Neural progenitor cell (in vitro differentiated cells): ENCODE measurements at regions not wholly inside any gene's neighbourhood (a gene's known extent, or its start where the extent isn't known, plus 50 kb on each side); places are given as distances from the start of the nearest gene placed in this dataset.

Experiments used
- EZH2phosphoT487 ChIP-seq: fragments of 200-600 bp; sonication (generic); IDR thresholded peaks from 2 replicates; pipeline ENCODE4 v1.6.1; 2017; ENCODE audit warnings: antibody characterized with exemption
- TF ChIP-seq, protein P1 (sequence below): fragments of 200-600 bp; sonication (generic); IDR thresholded peaks from 2 replicates; pipeline ENCODE4 v1.5.1; 2017; ENCODE audit warnings: antibody characterized with exemption, mild to moderate bottlenecking

DNA sequence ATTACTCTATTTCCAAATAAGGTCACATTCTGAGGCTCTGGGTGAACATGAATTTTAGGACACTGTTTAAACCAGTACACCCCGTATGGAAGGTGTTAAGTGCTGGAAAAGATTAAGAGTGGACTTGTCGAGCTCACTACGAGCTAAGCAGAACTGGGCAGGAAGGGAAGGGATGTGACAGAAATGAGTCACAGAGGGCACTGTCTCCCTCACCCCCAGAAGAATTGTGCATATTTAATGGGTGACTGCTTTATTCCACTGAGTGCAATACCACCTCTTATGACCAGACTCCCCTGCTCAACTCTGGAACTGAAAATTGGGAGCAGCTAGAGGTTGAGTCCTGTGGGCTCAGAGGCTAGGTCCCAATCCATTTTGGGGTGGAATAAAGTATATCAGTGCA, 187.4 kb upstream of the RPS6KA3 start:
- TF ChIP-seq, protein P1, sequence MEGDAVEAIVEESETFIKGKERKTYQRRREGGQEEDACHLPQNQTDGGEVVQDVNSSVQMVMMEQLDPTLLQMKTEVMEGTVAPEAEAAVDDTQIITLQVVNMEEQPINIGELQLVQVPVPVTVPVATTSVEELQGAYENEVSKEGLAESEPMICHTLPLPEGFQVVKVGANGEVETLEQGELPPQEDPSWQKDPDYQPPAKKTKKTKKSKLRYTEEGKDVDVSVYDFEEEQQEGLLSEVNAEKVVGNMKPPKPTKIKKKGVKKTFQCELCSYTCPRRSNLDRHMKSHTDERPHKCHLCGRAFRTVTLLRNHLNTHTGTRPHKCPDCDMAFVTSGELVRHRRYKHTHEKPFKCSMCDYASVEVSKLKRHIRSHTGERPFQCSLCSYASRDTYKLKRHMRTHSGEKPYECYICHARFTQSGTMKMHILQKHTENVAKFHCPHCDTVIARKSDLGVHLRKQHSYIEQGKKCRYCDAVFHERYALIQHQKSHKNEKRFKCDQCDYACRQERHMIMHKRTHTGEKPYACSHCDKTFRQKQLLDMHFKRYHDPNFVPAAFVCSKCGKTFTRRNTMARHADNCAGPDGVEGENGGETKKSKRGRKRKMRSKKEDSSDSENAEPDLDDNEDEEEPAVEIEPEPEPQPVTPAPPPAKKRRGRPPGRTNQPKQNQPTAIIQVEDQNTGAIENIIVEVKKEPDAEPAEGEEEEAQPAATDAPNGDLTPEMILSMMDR: no peak
- TF ChIP-seq EZH2phosphoT487: no peak
